OCI-LY1 (cell line): ENCODE measurements at regions not wholly inside any gene's neighbourhood (a gene's known extent, or its start where the extent isn't known, plus 50 kb on each side); places are given as distances from the start of the nearest gene placed in this dataset.

Experiments
- H2AFZ ChIP-seq: fragments of 200-600 bp; sonication (generic), shearing (Covaris generic); 2 replicates; pipeline ENCODE4 v1.6.0; 2014; ENCODE audit warnings: antibody characterized with exemption, mild to moderate bottlenecking, low read length
- H3F3A ChIP-seq: fragments of 200-600 bp; sonication (generic), shearing (Covaris generic); 2 replicates; pipeline ENCODE4 v1.6.0; 2014; ENCODE audit warnings: mild to moderate bottlenecking, antibody characterized with exemption, low read length, moderate library complexity; ENCODE audit not compliant: insufficient read depth
- H3K27ac ChIP-seq: fragments of 200-600 bp; sonication (generic); 2 replicates; pipeline ENCODE4 v1.5.1; 2014; ENCODE audit warnings: low read length, mixed run types, mild to moderate bottlenecking, low read depth; ENCODE audit not compliant: poor library complexity, severe bottlenecking
- H3K27me3 ChIP-seq: fragments of 200-600 bp; sonication (generic); 2 replicates; pipeline ENCODE4 v1.6.0; 2014; ENCODE audit warnings: antibody characterized with exemption, mild to moderate bottlenecking, low read length, moderate library complexity; ENCODE audit not compliant: insufficient read depth
- H3K36me3 ChIP-seq: fragments of 200-600 bp; sonication (generic); 2 replicates; pipeline ENCODE4 v1.6.1; 2014; ENCODE audit warnings: mild to moderate bottlenecking, antibody characterized with exemption, low read length, moderate library complexity, mixed read lengths; ENCODE audit not compliant: insufficient read depth
- H3K4me1 ChIP-seq: fragments of 200-600 bp; sonication (generic); 2 replicates; pipeline ENCODE4 v1.5.1; 2014; ENCODE audit warnings: mild to moderate bottlenecking, low read length, moderate library complexity; ENCODE audit not compliant: insufficient read depth, severe bottlenecking
- H3K4me2 ChIP-seq: fragments of 200-600 bp; sonication (generic), shearing (Covaris generic); 2 replicates; pipeline ENCODE4 v1.6.1; 2014; ENCODE audit warnings: low read length
- H3K4me3 ChIP-seq: fragments of 200-600 bp; sonication (generic); 2 replicates; pipeline ENCODE4 v1.5.1; 2014; ENCODE audit warnings: low read length, low read depth, mild to moderate bottlenecking, mixed read lengths; ENCODE audit not compliant: poor library complexity, severe bottlenecking
- H3K79me2 ChIP-seq: fragments of 200-600 bp; shearing (Covaris generic); 2 replicates; pipeline ENCODE4 v1.6.1; 2016; ENCODE audit warnings: mixed run types, low read length, mixed read lengths; ENCODE audit not compliant: insufficient read depth
- H3K9ac ChIP-seq: fragments of 200-600 bp; sonication (generic), shearing (Covaris generic); 2 replicates; pipeline ENCODE4 v1.6.1; 2014; ENCODE audit warnings: mild to moderate bottlenecking, low read length, mixed read lengths
- H3K9me2 ChIP-seq: fragments of 200-600 bp; sonication (generic), shearing (Covaris generic); 2 replicates; pipeline ENCODE4 v1.6.1; 2014; ENCODE audit warnings: low read depth, mild to moderate bottlenecking, low read length, mixed read lengths
- H3K9me3 ChIP-seq: fragments of 200-600 bp; shearing (Covaris generic); 2 replicates; pipeline ENCODE4 v1.6.1; 2014; ENCODE audit warnings: low read length, mixed read lengths
- H4K20me1 ChIP-seq: fragments of 200-600 bp; sonication (generic), shearing (Covaris generic); 2 replicates; pipeline ENCODE4 v1.6.0; 2016; ENCODE audit warnings: mild to moderate bottlenecking, low read length; ENCODE audit not compliant: insufficient read depth
- EZH2 ChIP-seq: fragments of 200-600 bp; sonication (generic), shearing (Covaris generic); IDR thresholded peaks from 2 replicates; pipeline ENCODE4 v1.8.0; 2017; ENCODE audit warnings: borderline replicate concordance, mixed run types, mild to moderate bottlenecking, antibody characterized with exemption, low read length, moderate library complexity, mixed read lengths
- TF ChIP-seq, protein P1 (sequence below): fragments of 200-600 bp; sonication (generic), shearing (Covaris generic); IDR thresholded peaks from 2 replicates; pipeline ENCODE4 v1.5.1; 2017; ENCODE audit warnings: mild to moderate bottlenecking, antibody characterized with exemption, low read length, moderate library complexity, mixed read lengths

DNA sequence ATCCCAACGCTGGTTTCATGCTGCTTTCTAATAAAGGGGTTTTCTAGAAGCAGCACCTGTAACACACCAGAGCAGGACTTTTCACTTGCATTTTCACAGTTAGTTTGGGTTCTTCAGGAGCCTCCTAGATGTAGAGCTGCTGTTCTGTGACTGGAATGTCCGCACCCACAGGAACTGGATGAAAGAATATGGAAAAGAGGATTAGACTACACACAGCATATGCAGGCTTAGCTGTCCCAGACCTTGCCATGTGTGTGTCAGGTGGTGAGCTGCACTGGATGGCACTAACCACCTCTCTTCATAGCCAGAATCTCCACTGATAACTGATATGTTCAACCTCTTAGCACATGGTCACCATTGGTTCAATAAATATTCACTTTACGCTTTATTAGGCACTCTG is 112.1 kb upstream of the POU3F3 start:
- Histone ChIP-seq H3K79me2 (no peaks in the 10 kb centered on the region), H3K27me3 (no peaks in the 10 kb centered on the region), H3K9me2 (no peaks in the 10 kb centered on the region), H3K36me3 (no peaks in the 10 kb centered on the region), H4K20me1 (no peaks in the 10 kb centered on the region), H3K27ac (no peak overlapping the region), H2AFZ (no peak overlapping the region), H3K9me3 (no peaks in the 10 kb centered on the region), H3K4me2 (no peak overlapping the region), H3K4me1 (no peaks in the 10 kb centered on the region), H3F3A (no peaks in the 10 kb centered on the region), H3K9ac (no peak overlapping the region), H3K4me3 (no peak overlapping the region)
- TF ChIP-seq, protein P1, sequence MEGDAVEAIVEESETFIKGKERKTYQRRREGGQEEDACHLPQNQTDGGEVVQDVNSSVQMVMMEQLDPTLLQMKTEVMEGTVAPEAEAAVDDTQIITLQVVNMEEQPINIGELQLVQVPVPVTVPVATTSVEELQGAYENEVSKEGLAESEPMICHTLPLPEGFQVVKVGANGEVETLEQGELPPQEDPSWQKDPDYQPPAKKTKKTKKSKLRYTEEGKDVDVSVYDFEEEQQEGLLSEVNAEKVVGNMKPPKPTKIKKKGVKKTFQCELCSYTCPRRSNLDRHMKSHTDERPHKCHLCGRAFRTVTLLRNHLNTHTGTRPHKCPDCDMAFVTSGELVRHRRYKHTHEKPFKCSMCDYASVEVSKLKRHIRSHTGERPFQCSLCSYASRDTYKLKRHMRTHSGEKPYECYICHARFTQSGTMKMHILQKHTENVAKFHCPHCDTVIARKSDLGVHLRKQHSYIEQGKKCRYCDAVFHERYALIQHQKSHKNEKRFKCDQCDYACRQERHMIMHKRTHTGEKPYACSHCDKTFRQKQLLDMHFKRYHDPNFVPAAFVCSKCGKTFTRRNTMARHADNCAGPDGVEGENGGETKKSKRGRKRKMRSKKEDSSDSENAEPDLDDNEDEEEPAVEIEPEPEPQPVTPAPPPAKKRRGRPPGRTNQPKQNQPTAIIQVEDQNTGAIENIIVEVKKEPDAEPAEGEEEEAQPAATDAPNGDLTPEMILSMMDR = no peak
- TF ChIP-seq EZH2 = no peak

GRCh38 chr2:104744537-104744936 is 109.4 kb upstream of the POU3F3 start:
- no peak overlapping the region for H2AFZ ChIP-seq
- H3K27me3 ChIP-seq = no peaks in the 10 kb centered on the region
- H3K4me3 ChIP-seq = no peak overlapping the region
- no peaks in the 10 kb centered on the region for H3K4me1 ChIP-seq
- H3K9me3 ChIP-seq = no peaks in the 10 kb centered on the region
- H3K9ac ChIP-seq = no peak overlapping the region
- H3F3A ChIP-seq = no peaks in the 10 kb centered on the region
- no peak for TF ChIP-seq EZH2
- TF ChIP-seq, protein P1 = no peak
- H3K9me2 ChIP-seq = no peaks in the 10 kb centered on the region
- no peak overlapping the region for H3K27ac ChIP-seq
- no peaks in the 10 kb centered on the region for H4K20me1 ChIP-seq
- no peaks in the 10 kb centered on the region for H3K36me3 ChIP-seq
- no peak overlapping the region for H3K4me2 ChIP-seq
- no peaks in the 10 kb centered on the region for H3K79me2 ChIP-seq

- no peaks in the 10 kb centered on the region for H3K4me1 ChIP-seq
- H3K79me2 ChIP-seq = no peaks in the 10 kb centered on the region
- H2AFZ ChIP-seq = no peak overlapping the region
- H3K4me3 ChIP-seq = no peak overlapping the region
- H4K20me1 ChIP-seq = no peaks in the 10 kb centered on the region
- H3K9ac ChIP-seq = no peak overlapping the region
- no peak for TF ChIP-seq EZH2
- H3K27me3 ChIP-seq = no peaks in the 10 kb centered on the region
- H3K4me2 ChIP-seq = no peak overlapping the region
- H3K36me3 ChIP-seq = no peaks in the 10 kb centered on the region
- H3K9me3 ChIP-seq = no peaks in the 10 kb centered on the region
- H3F3A ChIP-seq = no peaks in the 10 kb centered on the region
- H3K27ac ChIP-seq = no peak overlapping the region
- no peaks in the 10 kb centered on the region for H3K9me2 ChIP-seq
Measured at GRCh38 chr2:104745846-104746245, 108.1 kb upstream of the POU3F3 start.

- no peak for TF ChIP-seq EZH2
- TF ChIP-seq, protein P1 = no peak
Measured at GRCh38 chr2:104746299-104746698, 107.6 kb upstream of the POU3F3 start.

More at GRCh38 chr2:104746299-104746698, 107.6 kb upstream of the POU3F3 start:
- Histone ChIP-seq H3K79me2 (no peaks in the 10 kb centered on the region), H3K9me3 (no peaks in the 10 kb centered on the region), H3K27me3 (no peaks in the 10 kb centered on the region), H3K9me2 (no peaks in the 10 kb centered on the region), H2AFZ (no peak overlapping the region), H3K9ac (no peak overlapping the region), H3K36me3 (no peaks in the 10 kb centered on the region), H3K4me3 (no peak overlapping the region), H3K4me1 (no peaks in the 10 kb centered on the region), H3F3A (no peaks in the 10 kb centered on the region), H3K27ac (no peak overlapping the region), H4K20me1 (no peaks in the 10 kb centered on the region), H3K4me2 (no peak overlapping the region)
